OCI-LY7 (cell line): ENCODE measurements at regions not wholly inside any gene's neighbourhood (a gene's known extent, or its start where the extent isn't known, plus 50 kb on each side); places are given as distances from the start of the nearest gene placed in this dataset.

Experiments used
- BruUV-seq: library from RNA; stranded (reverse); fragments of 400-500 nt; replicated peaks from 2 replicates; lab custom pipeline; 2021; lab: Mats Ljungman, UMichigan
- CTCF ChIA-PET: fragments of 300-600 bp; sonication (Branson Sonifier 250); formaldehyde crosslinking; loops from one replicate; lab custom pipeline; 2022; ENCODE audit warnings: antibody characterized with exemption; ENCODE audit not compliant: unreplicated experiment; lab: Charles Lee
- POLR2A ChIA-PET: fragments of 300-600 bp; sonication (Branson Sonifier 250); formaldehyde crosslinking; loops from one replicate; lab custom pipeline; 2022; ENCODE audit warnings: antibody characterized with exemption; lab: Charles Lee
- DNase-seq: peaks from one replicate; pipeline ENCODE4 v3.0.0-alpha.2; 2015; ENCODE audit warnings: low spot score
- H2AFZ ChIP-seq: fragments of 200-600 bp; sonication (generic), shearing (Covaris generic); 2 replicates; pipeline ENCODE4 v1.6.1; 2014; ENCODE audit warnings: mild to moderate bottlenecking, antibody characterized with exemption, low read length, moderate library complexity
- H3K27ac ChIP-seq: fragments of 200-600 bp; sonication (generic); 2 replicates; pipeline ENCODE4 v1.5.1; 2014; ENCODE audit warnings: mixed run types, low read depth, mild to moderate bottlenecking, moderate library complexity, low read length, inconsistent platforms; ENCODE audit not compliant: poor library complexity, severe bottlenecking
- H3K36me3 ChIP-seq: fragments of 200-600 bp; sonication (generic); 2 replicates; pipeline ENCODE4 v1.6.1; 2014; ENCODE audit warnings: mild to moderate bottlenecking, antibody characterized with exemption, low read length, moderate library complexity, mixed read lengths; ENCODE audit not compliant: insufficient read depth
- H3K4me1 ChIP-seq: fragments of 200-600 bp; sonication (generic); 2 replicates; pipeline ENCODE4 v1.5.1; 2014; ENCODE audit warnings: mild to moderate bottlenecking, low read length; ENCODE audit not compliant: insufficient read depth, poor library complexity, severe bottlenecking
- H3K4me2 ChIP-seq: fragments of 200-600 bp; sonication (generic); 2 replicates; pipeline ENCODE4 v1.6.1; 2014; ENCODE audit warnings: mild to moderate bottlenecking, low read length
- H3K4me3 ChIP-seq: fragments of 200-600 bp; sonication (generic); 2 replicates; pipeline ENCODE4 v1.5.1; 2014; ENCODE audit warnings: mild to moderate bottlenecking, low read depth, low read length; ENCODE audit not compliant: poor library complexity, severe bottlenecking
- H3K79me2 ChIP-seq: fragments of 200-600 bp; sonication (generic); 2 replicates; pipeline ENCODE4 v1.6.1; 2016; ENCODE audit warnings: low read depth, mild to moderate bottlenecking, low read length, moderate library complexity, mixed read lengths; ENCODE audit not compliant: insufficient read depth
- H3K9me2 ChIP-seq: fragments of 200-600 bp; sonication (generic); 2 replicates; pipeline ENCODE4 v1.6.1; 2016; ENCODE audit warnings: mild to moderate bottlenecking, low read length, mixed read lengths; ENCODE audit not compliant: insufficient read depth
- H3K9me3 ChIP-seq: fragments of 200-600 bp; sonication (generic); 2 replicates; pipeline ENCODE4 v1.6.1; 2014; ENCODE audit warnings: mild to moderate bottlenecking, mixed run types, low read length, mixed read lengths
- H4K20me1 ChIP-seq: fragments of 200-600 bp; sonication (generic); 2 replicates; pipeline ENCODE4 v1.6.1; 2014; ENCODE audit warnings: mild to moderate bottlenecking, antibody characterized with exemption, low read length, moderate library complexity, mixed read lengths; ENCODE audit not compliant: insufficient read depth
- EZH2phosphoT487 ChIP-seq: fragments of 200-600 bp; sonication (generic); IDR thresholded peaks from 2 replicates; pipeline ENCODE4 v1.6.1; 2018; ENCODE audit warnings: low read depth, borderline replicate concordance, mild to moderate bottlenecking, mixed run types, antibody characterized with exemption, low read length, moderate library complexity, mixed read lengths
- intact Hi-C: fragments of 100-400 bp; cut with micrococcal nuclease; formaldehyde crosslinking; loops from one replicate; pipeline ENCODE4 v1.10.0; 2022; ENCODE audit not compliant: unreplicated experiment
- TF ChIP-seq, protein P1 (sequence below): fragments of 200-600 bp; sonication (generic); conservative IDR thresholded peaks from 2 replicates; pipeline ENCODE4 v1.5.1; 2014; ENCODE audit warnings: mild to moderate bottlenecking, antibody characterized with exemption, low read length, moderate library complexity, mixed read lengths

DNA sequence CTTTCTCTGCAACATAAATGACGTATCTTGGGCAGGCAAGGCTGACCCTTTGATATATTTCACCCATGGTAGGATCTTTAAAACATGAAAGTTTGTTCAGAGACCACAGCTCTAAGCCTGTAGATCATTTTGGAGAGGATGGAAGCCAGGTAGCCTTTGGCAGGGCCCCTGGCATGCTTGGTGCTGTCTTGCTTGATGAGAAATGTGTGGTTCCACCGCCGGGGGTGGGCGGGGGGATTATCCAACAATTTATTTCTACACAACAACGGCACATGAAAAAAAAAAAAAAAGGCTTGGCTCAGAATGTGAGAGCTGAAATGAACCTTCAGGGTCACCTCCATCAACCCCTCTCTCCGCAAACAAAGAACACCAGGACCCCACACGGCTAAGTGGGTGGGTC lies 112.9 kb upstream of the MBNL2 start:
- Histone ChIP-seq H3K79me2 (no peaks in the 10 kb centered on the region), H3K27ac (no peak overlapping the region), H2AFZ (no peak overlapping the region), H3K4me1 (no peaks in the 10 kb centered on the region), H3K4me2 (no peak overlapping the region), H3K9me2 (no peaks in the 10 kb centered on the region), H3K4me3 (no peak overlapping the region), H3K36me3 (no peaks in the 10 kb centered on the region), H3K9me3 (no peaks in the 10 kb centered on the region), H4K20me1 (no peaks in the 10 kb centered on the region)
- ChIA-PET CTCF (interaction anchor here (0.7 kb wide), 1 partner anchor 322 kb away, joined by 3 read pairs; no protein-coding TSS in a partner anchor), POLR2A (no interaction called here)
- intact Hi-C loops: no loop called here
- DNase-seq: no peak
- no TSS peak for BruUV-seq
- TF ChIP-seq EZH2phosphoT487: no peak
- TF ChIP-seq, protein P1, sequence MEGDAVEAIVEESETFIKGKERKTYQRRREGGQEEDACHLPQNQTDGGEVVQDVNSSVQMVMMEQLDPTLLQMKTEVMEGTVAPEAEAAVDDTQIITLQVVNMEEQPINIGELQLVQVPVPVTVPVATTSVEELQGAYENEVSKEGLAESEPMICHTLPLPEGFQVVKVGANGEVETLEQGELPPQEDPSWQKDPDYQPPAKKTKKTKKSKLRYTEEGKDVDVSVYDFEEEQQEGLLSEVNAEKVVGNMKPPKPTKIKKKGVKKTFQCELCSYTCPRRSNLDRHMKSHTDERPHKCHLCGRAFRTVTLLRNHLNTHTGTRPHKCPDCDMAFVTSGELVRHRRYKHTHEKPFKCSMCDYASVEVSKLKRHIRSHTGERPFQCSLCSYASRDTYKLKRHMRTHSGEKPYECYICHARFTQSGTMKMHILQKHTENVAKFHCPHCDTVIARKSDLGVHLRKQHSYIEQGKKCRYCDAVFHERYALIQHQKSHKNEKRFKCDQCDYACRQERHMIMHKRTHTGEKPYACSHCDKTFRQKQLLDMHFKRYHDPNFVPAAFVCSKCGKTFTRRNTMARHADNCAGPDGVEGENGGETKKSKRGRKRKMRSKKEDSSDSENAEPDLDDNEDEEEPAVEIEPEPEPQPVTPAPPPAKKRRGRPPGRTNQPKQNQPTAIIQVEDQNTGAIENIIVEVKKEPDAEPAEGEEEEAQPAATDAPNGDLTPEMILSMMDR: no peak

DNA sequence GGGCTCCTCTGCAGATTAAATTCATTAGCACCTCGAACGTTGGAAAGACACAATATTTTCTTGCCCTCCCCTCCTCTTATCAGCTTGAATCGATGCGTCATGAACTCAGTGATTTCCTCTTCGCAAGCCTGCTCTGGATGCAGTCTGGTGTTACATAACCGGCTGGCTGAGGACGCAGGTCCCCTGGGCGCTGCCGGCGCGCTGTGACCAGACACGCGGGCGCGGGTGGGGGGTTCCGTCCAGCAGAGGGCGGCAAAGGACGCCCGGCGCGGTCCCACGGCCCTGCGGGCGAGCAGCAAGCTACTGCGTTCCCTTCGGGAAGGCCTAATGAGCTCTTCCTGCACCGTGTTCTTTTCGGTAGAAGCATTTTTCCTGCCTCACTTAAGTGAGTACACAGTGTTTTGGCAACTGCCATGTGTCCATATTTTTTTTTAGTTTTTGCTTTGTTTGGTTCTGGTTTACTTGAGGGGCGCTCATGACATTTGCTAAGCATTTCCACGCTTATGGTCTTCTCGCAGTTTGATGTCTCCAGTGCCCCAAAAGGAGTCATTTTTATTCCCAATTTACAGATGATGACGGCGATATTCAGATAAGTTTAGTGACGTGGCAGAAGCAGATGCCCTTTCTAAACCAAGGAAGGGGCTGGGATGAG lies 112.2 kb upstream of the MBNL2 start:
- BruUV-seq: no TSS peak
- Histone ChIP-seq H2AFZ (no peak overlapping the region), H3K4me1 (no peaks in the 10 kb centered on the region), H3K27ac (no peak overlapping the region), H3K9me2 (no peaks in the 10 kb centered on the region), H3K79me2 (no peaks in the 10 kb centered on the region), H4K20me1 (no peaks in the 10 kb centered on the region), H3K4me3 (no peak overlapping the region), H3K4me2 (no peak overlapping the region), H3K9me3 (no peaks in the 10 kb centered on the region), H3K36me3 (no peaks in the 10 kb centered on the region)
- DNase-seq: peak; percentile 45
- POLR2A ChIA-PET: interaction anchor here (0.7 kb wide), 1 partner anchor 237 kb away, joined by 3 read pairs; no protein-coding TSS in a partner anchor
- intact Hi-C loops: loop anchor here (1.0 to 10.0 kb wide), 4 partner anchors 102 to 695 kb away; no protein-coding TSS in a partner anchor
- no peak for TF ChIP-seq EZH2phosphoT487
- TF ChIP-seq, protein P1: peak; percentile 77
- CTCF ChIA-PET: no interaction called here

DNA sequence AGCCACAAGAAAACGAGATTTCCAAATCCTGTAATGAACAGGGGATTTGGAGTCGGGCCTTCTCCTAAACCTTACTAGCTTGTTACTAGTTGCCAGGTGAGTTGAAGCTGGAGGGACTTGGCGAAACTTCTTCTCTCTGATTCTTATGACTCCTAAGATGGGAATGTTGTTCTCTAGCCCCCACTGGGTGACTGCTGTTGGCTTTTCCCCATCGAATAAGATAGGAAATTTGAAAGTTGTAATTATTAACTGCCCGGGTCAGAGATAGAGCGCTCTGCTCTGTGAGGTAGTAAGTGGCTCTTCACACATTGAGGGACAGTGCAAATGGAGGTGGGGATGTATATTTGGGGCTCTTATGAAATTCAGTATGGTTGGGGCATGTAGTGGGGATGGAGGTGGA lies 111.2 kb upstream of the MBNL2 start:
- Histone ChIP-seq H3K4me3 (no peak overlapping the region), H3K4me1 (no peaks in the 10 kb centered on the region), H3K27ac (no peak overlapping the region), H3K9me3 (no peaks in the 10 kb centered on the region), H3K9me2 (no peaks in the 10 kb centered on the region), H2AFZ (no peak overlapping the region), H3K79me2 (no peaks in the 10 kb centered on the region), H3K4me2 (no peak overlapping the region), H3K36me3 (no peaks in the 10 kb centered on the region), H4K20me1 (no peaks in the 10 kb centered on the region)
- DNase-seq: no peak
- BruUV-seq: no TSS peak
- TF ChIP-seq EZH2phosphoT487: no peak
- TF ChIP-seq, protein P1: no peak
- ChIA-PET CTCF (no interaction called here), POLR2A (no interaction called here)
- intact Hi-C loops: loop anchor here (1.0 to 10.0 kb wide), 4 partner anchors 101 to 694 kb away; no protein-coding TSS in a partner anchor
